ENCODE measurements at regions not wholly inside any gene's neighbourhood (a gene's known extent, or its start where the extent isn't known, plus 50 kb on each side); places are given as distances from the start of the nearest gene placed in this dataset.

GRCh38 chr3:194993896-194994295 is 277.1 kb downstream of the XXYLT1 start:
- intact Hi-C loops (cut with DNase I) = no loop called here
- no peaks in the 10 kb centered on the region for H3K4me1 ChIP-seq
- H3K36me3 ChIP-seq = no peaks in the 10 kb centered on the region
- no peak overlapping the region for H3K27ac ChIP-seq
- no peaks in the 10 kb centered on the region for H3K27me3 ChIP-seq
- H3K9me3 ChIP-seq = no peaks in the 10 kb centered on the region
- TF ChIP-seq, protein P1, sequence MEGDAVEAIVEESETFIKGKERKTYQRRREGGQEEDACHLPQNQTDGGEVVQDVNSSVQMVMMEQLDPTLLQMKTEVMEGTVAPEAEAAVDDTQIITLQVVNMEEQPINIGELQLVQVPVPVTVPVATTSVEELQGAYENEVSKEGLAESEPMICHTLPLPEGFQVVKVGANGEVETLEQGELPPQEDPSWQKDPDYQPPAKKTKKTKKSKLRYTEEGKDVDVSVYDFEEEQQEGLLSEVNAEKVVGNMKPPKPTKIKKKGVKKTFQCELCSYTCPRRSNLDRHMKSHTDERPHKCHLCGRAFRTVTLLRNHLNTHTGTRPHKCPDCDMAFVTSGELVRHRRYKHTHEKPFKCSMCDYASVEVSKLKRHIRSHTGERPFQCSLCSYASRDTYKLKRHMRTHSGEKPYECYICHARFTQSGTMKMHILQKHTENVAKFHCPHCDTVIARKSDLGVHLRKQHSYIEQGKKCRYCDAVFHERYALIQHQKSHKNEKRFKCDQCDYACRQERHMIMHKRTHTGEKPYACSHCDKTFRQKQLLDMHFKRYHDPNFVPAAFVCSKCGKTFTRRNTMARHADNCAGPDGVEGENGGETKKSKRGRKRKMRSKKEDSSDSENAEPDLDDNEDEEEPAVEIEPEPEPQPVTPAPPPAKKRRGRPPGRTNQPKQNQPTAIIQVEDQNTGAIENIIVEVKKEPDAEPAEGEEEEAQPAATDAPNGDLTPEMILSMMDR (IDR thresholded peaks at IDR 0.05) = no peak
- ATAC-seq (no peak), DNase-seq (peak; percentile 51)
- no peak overlapping the region for H3K4me3 ChIP-seq

DNA sequence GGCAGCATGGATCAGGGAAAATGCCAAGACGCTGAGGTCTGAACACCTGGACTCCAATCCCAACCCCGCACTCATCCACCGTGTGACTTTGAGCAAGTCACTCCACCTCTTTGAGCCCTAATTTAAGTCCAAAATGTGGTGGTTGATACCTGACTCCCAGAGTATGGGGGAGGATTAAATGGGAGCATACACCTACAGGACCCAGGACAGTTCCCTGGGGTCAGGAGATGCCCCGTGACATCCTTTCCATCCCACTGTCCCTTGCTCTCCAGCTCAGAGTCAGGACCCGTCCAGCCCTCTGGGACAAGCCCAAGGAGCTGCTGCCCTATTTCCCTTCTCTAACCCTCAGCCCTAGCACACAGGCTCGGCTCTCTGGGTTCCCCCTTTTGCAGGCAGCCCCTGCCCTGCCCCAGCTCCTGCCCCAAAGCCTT is 276.4 kb downstream of the XXYLT1 start:
- intact Hi-C loops (cut with DNase I) = no loop called here
- H3K4me1 ChIP-seq = no peaks in the 10 kb centered on the region
- H3K4me3 ChIP-seq = no peak overlapping the region
- DNase-seq = no peak
- no peak overlapping the region for H3K27ac ChIP-seq
- no peaks in the 10 kb centered on the region for H3K27me3 ChIP-seq
- no peaks in the 10 kb centered on the region for H3K36me3 ChIP-seq
- no peaks in the 10 kb centered on the region for H3K9me3 ChIP-seq
- ATAC-seq = no peak
- TF ChIP-seq, protein P1 (IDR thresholded peaks at IDR 0.05) = no peak

GRCh38 chr3:194995334-194995733 is 275.6 kb downstream of the XXYLT1 start:
- no peaks in the 10 kb centered on the region for H3K27me3 ChIP-seq
- no peaks in the 10 kb centered on the region for H3K4me1 ChIP-seq
- TF ChIP-seq, protein P1 (IDR thresholded peaks at IDR 0.05) = no peak
- intact Hi-C loops (cut with DNase I) = no loop called here
- H3K36me3 ChIP-seq = no peaks in the 10 kb centered on the region
- no peak overlapping the region for H3K4me3 ChIP-seq
- H3K27ac ChIP-seq = no peak overlapping the region
- no peak for ATAC-seq
- peak; percentile 17 for DNase-seq
- no peaks in the 10 kb centered on the region for H3K9me3 ChIP-seq

DNA sequence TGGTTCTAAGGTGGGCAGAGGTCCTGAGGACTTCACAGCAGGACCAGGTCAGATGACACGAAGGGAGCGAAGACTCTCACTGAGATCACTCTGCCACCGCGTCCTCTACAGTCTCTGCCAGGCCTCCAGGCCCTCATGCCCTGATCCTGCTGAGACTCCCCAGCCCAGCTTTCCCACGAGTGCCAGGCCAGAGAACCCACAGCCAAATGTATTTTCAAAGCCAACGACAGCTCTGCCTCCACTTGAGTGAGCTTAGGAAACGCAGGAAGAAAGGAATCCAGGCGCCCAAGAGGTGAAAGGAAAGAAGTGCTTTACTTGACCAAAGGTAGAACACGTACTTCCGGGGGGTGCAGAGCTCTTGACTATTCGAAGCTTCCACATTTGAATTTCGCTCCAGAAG is 275.0 kb downstream of the XXYLT1 start:
- TF ChIP-seq, protein P1 (IDR thresholded peaks at IDR 0.05) = no peak
- DNase-seq (peak; percentile 22), ATAC-seq (no peak)
- Histone ChIP-seq H3K27me3 (no peaks in the 10 kb centered on the region), H3K36me3 (no peaks in the 10 kb centered on the region), H3K4me3 (no peak overlapping the region), H3K4me1 (no peaks in the 10 kb centered on the region), H3K27ac (no peak overlapping the region), H3K9me3 (no peaks in the 10 kb centered on the region)
- intact Hi-C loops (cut with DNase I) = no loop called here

- intact Hi-C loops (cut with DNase I) = no loop called here
- Histone ChIP-seq H3K27ac (no peak overlapping the region), H3K4me3 (no peak overlapping the region), H3K9me3 (no peaks in the 10 kb centered on the region), H3K27me3 (no peaks in the 10 kb centered on the region), H3K36me3 (no peaks in the 10 kb centered on the region), H3K4me1 (no peaks in the 10 kb centered on the region)
- no peak for ATAC-seq
- peak; percentile 39 for DNase-seq
- TF ChIP-seq, protein P1 (IDR thresholded peaks at IDR 0.05) = no peak
These were observed 274.2 kb downstream of the XXYLT1 start for GRCh38 chr3:194996746-194997145.

- H3K4me3 ChIP-seq = no peak overlapping the region
- intact Hi-C loops (cut with DNase I) = no loop called here
- ATAC-seq = no peak
- peak; percentile 3 for DNase-seq
- H3K27me3 ChIP-seq = no peaks in the 10 kb centered on the region
- H3K4me1 ChIP-seq = peaks cover 13% of the 10 kb centered on the region
- no peaks in the 10 kb centered on the region for H3K36me3 ChIP-seq
- no peaks in the 10 kb centered on the region for H3K9me3 ChIP-seq
- no peak overlapping the region for H3K27ac ChIP-seq
- TF ChIP-seq, protein P1 (IDR thresholded peaks at IDR 0.05) = no peak
These were observed 272.5 kb downstream of the XXYLT1 start for GRCh38 chr3:194998417-194998816.
